K562 (cell line): ENCODE measurements at regions not wholly inside any gene's neighbourhood (a gene's known extent, or its start where the extent isn't known, plus 50 kb on each side); places are given as distances from the start of the nearest gene placed in this dataset.

Source experiments
- ATAC-seq: fragments of 200-7000 bp; cut with Tn5 transposase; 3 replicates; pipeline ENCODE4 v1.9.1; 2020; ENCODE audit warnings: moderate library complexity
- BruUV-seq: library from RNA; stranded (reverse); fragments of 400-500 nt; replicated peaks from 2 replicates; lab custom pipeline; 2021; lab: Mats Ljungman, UMichigan
- CTCF ChIA-PET: fragments of 300-600 bp; formaldehyde crosslinking; extraction: SDS; loops from one replicate; lab custom pipeline; 2021; ENCODE audit warnings: low intra/inter-chr PET ratio; lab: Yijun Ruan, JAX
- POLR2A ChIA-PET: fragments of 300-600, 350-650 bp; sonication (Branson Sonifier 250); formaldehyde crosslinking; extraction: SDS; loops from one replicate; lab custom pipeline; 2021; ENCODE audit warnings: antibody characterized with exemption, inconsistent platforms; lab: Yijun Ruan, JAX
- DNase-seq, 4 experiments: peaks; one replicate each; pipeline versions ENCODE4 v3.0.0 to v3.0.0-alpha.2; 2011 to 2018; ENCODE audit warnings: low spot score in 3 of 4, mixed read lengths in 3 of 4; ENCODE audit errors: extremely low read depth in 1 of 4
- FAIRE-seq: peaks from 2 replicates; lab custom pipeline; 2011; peaks lifted over from hg19 to GRCh38; lab: Jason Lieb, UNC
- H2AFZ ChIP-seq: 2 replicates; pipeline ENCODE4 v1.6.0; 2011; ENCODE audit warnings: low read depth, low read length, control low read depth, inconsistent platforms
- H3K27ac ChIP-seq: fragments of 200-600 bp; 3 replicates; pipeline ENCODE4 v1.8.0; 2011; ENCODE audit warnings: low read depth, mild to moderate bottlenecking, control low read depth, inconsistent platforms, low read length, moderate library complexity, mixed read lengths; ENCODE audit errors: extremely low read depth
- H3K27me3 ChIP-seq, 2 experiments: fragments of 300-600 bp in 1 of 2; 2 replicates in 1 of 2; 3 replicates in 1 of 2; pipeline versions ENCODE4 v1.6.0 to v1.8.0; 2011; ENCODE audit warnings: inconsistent platforms in 2 of 2, low read length in 2 of 2, mild to moderate bottlenecking in 1 of 2, mixed read lengths in 1 of 2, moderate library complexity in 1 of 2; ENCODE audit not compliant: control insufficient read depth in 2 of 2, insufficient read depth in 2 of 2
- H3K36me3 ChIP-seq: fragments of 300-600 bp; 3 replicates; pipeline ENCODE4 v1.8.0; 2011; ENCODE audit warnings: mild to moderate bottlenecking, low read length, inconsistent platforms; ENCODE audit not compliant: control insufficient read depth, insufficient read depth
- H3K4me1 ChIP-seq, 2 experiments: fragments of 200-600 bp in 1 of 2; replicated peaks in 1 of 2; 2 replicates in 1 of 2; 3 replicates in 1 of 2; pipeline versions ENCODE4 v1.5.1 to v1.8.0; 2011; ENCODE audit warnings: inconsistent platforms in 2 of 2, low read length in 2 of 2, mild to moderate bottlenecking in 1 of 2, mixed read lengths in 1 of 2, moderate library complexity in 1 of 2; ENCODE audit not compliant: control insufficient read depth in 2 of 2, insufficient read depth in 2 of 2
- H3K4me2 ChIP-seq: 2 replicates; pipeline ENCODE4 v1.6.1; 2011; ENCODE audit warnings: low read length, control low read depth, inconsistent platforms, mixed read lengths; ENCODE audit not compliant: insufficient read depth
- H3K4me3 ChIP-seq: fragments of 200-600 bp; sonication (generic), shearing (Covaris generic); 2 replicates; pipeline ENCODE4 v1.5.1; 2016; ENCODE audit warnings: control low read depth, inconsistent platforms
- H3K79me2 ChIP-seq: fragments of 200-600 bp; 3 replicates; pipeline ENCODE4 v1.8.0; 2011; ENCODE audit warnings: low read length, inconsistent platforms; ENCODE audit not compliant: control insufficient read depth, insufficient read depth
- H3K9ac ChIP-seq, 2 experiments: 2 replicates each; pipeline versions ENCODE4 v1.6.0 to v1.6.1; 2011; ENCODE audit warnings: low read depth in 2 of 2, low read length in 2 of 2, control low read depth in 1 of 2, inconsistent platforms in 1 of 2, mild to moderate bottlenecking in 1 of 2, mixed read lengths in 1 of 2; ENCODE audit not compliant: insufficient read depth in 1 of 2
- H3K9me1 ChIP-seq: one replicate; pipeline ENCODE4 v1.6.0; 2011; ENCODE audit warnings: inconsistent platforms, mild to moderate bottlenecking, low read length, moderate library complexity; ENCODE audit not compliant: control insufficient read depth, insufficient read depth
- H3K9me3 ChIP-seq: replicated peaks from 2 replicates; pipeline ENCODE4 v1.5.1; 2011; ENCODE audit warnings: low read depth, low read length, inconsistent platforms; ENCODE audit not compliant: control insufficient read depth, insufficient read depth
- H4K20me1 ChIP-seq: replicated peaks from 2 replicates; pipeline ENCODE4 v1.6.1; 2011; ENCODE audit warnings: low read length, inconsistent platforms, mixed read lengths; ENCODE audit not compliant: control insufficient read depth, insufficient read depth
- GTF2A2 ChIP-seq: IDR thresholded peaks from 2 replicates; pipeline ENCODE4 v1.6.1; 2016; ENCODE audit warnings: mild to moderate bottlenecking, missing genetic modification characterization, missing compliant biosample characterization
- HSF4 ChIP-seq: fragments of 250-450 bp; sonication (Bioruptor Pico); IDR thresholded peaks from 2 replicates; pipeline ENCODE4 v2.1.2; 2022; ENCODE audit warnings: mild to moderate bottlenecking, moderate library complexity, borderline replicate concordance
- KLF1 ChIP-seq: fragments of 450-650 bp; IDR thresholded peaks from 2 replicates; pipeline ENCODE4 v1.6.1; 2016; ENCODE audit warnings: missing genetic modification characterization, missing compliant biosample characterization
- MXD1 ChIP-seq: fragments of 250-450 bp; sonication (Bioruptor Pico); IDR thresholded peaks from 2 replicates; pipeline ENCODE4 v1.8.0; 2021; ENCODE audit warnings: borderline replicate concordance, mild to moderate bottlenecking, moderate library complexity; ENCODE audit not compliant: poor library complexity, severe bottlenecking
- NR4A1 ChIP-seq, 2 experiments: fragments of 250-450 bp in 1 of 2; fragments of 450-650 bp in 1 of 2; sonication (Bioruptor Pico) in 1 of 2; IDR thresholded peaks; 2 replicates each; pipeline versions ENCODE4 v1.4.0 to v1.6.1; 2016 to 2020; ENCODE audit warnings: mild to moderate bottlenecking in 2 of 2, missing compliant biosample characterization in 1 of 2, missing genetic modification characterization in 1 of 2, moderate library complexity in 1 of 2
- POLR2H ChIP-seq: IDR thresholded peaks from 2 replicates; pipeline ENCODE4 v1.6.1; 2016; ENCODE audit warnings: missing genetic modification characterization, low read depth, mild to moderate bottlenecking, control low read depth, missing compliant biosample characterization, moderate library complexity
- ZBTB8A ChIP-seq: fragments of 450-650 bp; IDR thresholded peaks from 2 replicates; pipeline ENCODE4 v1.6.1; 2018; ENCODE audit warnings: mild to moderate bottlenecking, moderate library complexity; ENCODE audit not compliant: partially characterized antibody
- ZNF212 ChIP-seq: fragments of 450-650 bp; formaldehyde crosslinking; IDR thresholded peaks from 2 replicates; pipeline ENCODE4 v1.4.0; 2020; ENCODE audit warnings: mild to moderate bottlenecking
- WGBS: fragments of 100-300 bp; shearing (Covaris generic); methylation state at CpG from one replicate; pipeline ENCODE4 v1.1.6; 2016; ENCODE audit warnings: low coverage, mixed read lengths; ENCODE audit not compliant: insufficient coverage; ENCODE audit errors: missing lambda C conversion rate; 5-methylcytosine and 5-hydroxymethylcytosine counted together
- in situ Hi-C: fragments of 300-500 bp; cut with MboI; formaldehyde crosslinking; loops from 4 replicates; pipeline ENCODE4 v1.15.0; 2018; ENCODE audit warnings: inconsistent platforms, mixed read lengths
- intact Hi-C: fragments of 100-400 bp; cut with micrococcal nuclease; formaldehyde crosslinking; loops from 2 replicates; pipeline ENCODE4 v1.14.2; 2022

- no peak for TF ChIP-seq GTF2A2
- no peak for TF ChIP-seq ZBTB8A
- no peak for TF ChIP-seq NR4A1 (CRISPR knock-in tag; IDR thresholded peaks at IDR 0.05)
- TF ChIP-seq NR4A1 (tag; IDR thresholded peaks at IDR 0.05), result no peak
- TF ChIP-seq KLF1 (tag), result no peak
- TF ChIP-seq MXD1 (CRISPR knock-in tag), result no peak
- TF ChIP-seq HSF4 (CRISPR knock-in tag), result no peak
- no peak for TF ChIP-seq POLR2H (tag)
- TF ChIP-seq ZNF212 (CRISPR knock-in tag), result no peak
- Histone ChIP-seq H3K4me1 (no peaks in the 10 kb centered on the region), H3K27ac (no peak overlapping the region), H2AFZ (no peak overlapping the region), H3K36me3 (no peaks in the 10 kb centered on the region), H4K20me1 (no peaks in the 10 kb centered on the region), H3K79me2 (no peaks in the 10 kb centered on the region), H3K4me2 (no peak overlapping the region), H3K9me1 (no peaks in the 10 kb centered on the region), H3K9ac (no peak overlapping the region), H3K4me3 (no peak overlapping the region), H3K9me3 (no peaks in the 10 kb centered on the region), H3K27me3 (no peaks in the 10 kb centered on the region)
- WGBS, result 0% methylated on average over 1 of the region's 1 CpG
- FAIRE-seq (no peak), DNase-seq (no peak), ATAC-seq (no peak)
- intact Hi-C loops, result no loop called here
- no TSS peak for BruUV-seq
- ChIA-PET POLR2A (no interaction called here), CTCF (no interaction called here)
- in situ Hi-C loops, result no loop called here
These were observed 1368.1 kb downstream of the EFNB2 start for GRCh38 chr13:105167385-105167784.
